SU-DHL-6 (cell line): ENCODE measurements at regions not wholly inside any gene's neighbourhood (a gene's known extent, or its start where the extent isn't known, plus 50 kb on each side); places are given as distances from the start of the nearest gene placed in this dataset.

Source experiments
- H2AFZ ChIP-seq: fragments of 200-600 bp; sonication (generic); 2 replicates; pipeline ENCODE4 v1.6.1; 2014; ENCODE audit warnings: low read depth, mild to moderate bottlenecking, moderate library complexity, mixed read lengths, antibody characterized with exemption, low read length; ENCODE audit not compliant: severe bottlenecking
- H3F3A ChIP-seq: fragments of 200-600 bp; shearing (Covaris generic); 2 replicates; pipeline ENCODE4 v1.6.0; 2016; ENCODE audit warnings: antibody characterized with exemption, mild to moderate bottlenecking; ENCODE audit not compliant: insufficient read depth
- H3K27ac ChIP-seq: fragments of 200-600 bp; sonication (generic); 2 replicates; pipeline ENCODE4 v1.5.1; 2016; ENCODE audit warnings: low read depth, mild to moderate bottlenecking, low read length, moderate library complexity, mixed read lengths
- H3K27me3 ChIP-seq: fragments of 200-600 bp; sonication (generic), shearing (Covaris generic); 2 replicates; pipeline ENCODE4 v1.6.0; 2014; ENCODE audit warnings: mild to moderate bottlenecking, low read length
- H3K36me3 ChIP-seq: fragments of 200-600 bp; sonication (generic); 2 replicates; pipeline ENCODE4 v1.6.1; 2014; ENCODE audit warnings: mild to moderate bottlenecking, low read length, mixed read lengths
- H3K4me2 ChIP-seq: fragments of 300-600, 200-600 bp; shearing (Covaris generic), sonication (generic); 2 replicates; pipeline ENCODE4 v1.6.0; 2014; ENCODE audit warnings: low read length, low read depth, mild to moderate bottlenecking; ENCODE audit not compliant: poor library complexity, severe bottlenecking
- H3K4me3 ChIP-seq: fragments of 200-600 bp; sonication (generic); 2 replicates; pipeline ENCODE4 v1.5.1; 2014; ENCODE audit warnings: antibody characterized with exemption, low read length, mild to moderate bottlenecking, mixed read lengths; ENCODE audit not compliant: insufficient read depth, poor library complexity, severe bottlenecking
- H3K79me2 ChIP-seq: fragments of 200-600 bp; sonication (generic); 2 replicates; pipeline ENCODE4 v1.6.1; 2014; ENCODE audit warnings: mild to moderate bottlenecking, low read length, moderate library complexity; ENCODE audit not compliant: insufficient read depth
- H3K9ac ChIP-seq: fragments of 200-600 bp; sonication (generic); 2 replicates; pipeline ENCODE4 v1.7.0; 2014; ENCODE audit warnings: mild to moderate bottlenecking, low read length
- H3K9me2 ChIP-seq: fragments of 200-600 bp; sonication (generic); replicated peaks from 2 replicates; pipeline ENCODE4 v1.6.1; 2014; ENCODE audit warnings: low read length; ENCODE audit not compliant: insufficient read depth
- H3K9me3 ChIP-seq: fragments of 200-600 bp; sonication (generic); 2 replicates; pipeline ENCODE4 v1.6.1; 2014; ENCODE audit warnings: low read length, mixed read lengths; ENCODE audit not compliant: insufficient read depth
- H4K20me1 ChIP-seq: fragments of 200-600 bp; sonication (generic); 2 replicates; pipeline ENCODE4 v1.6.1; 2014; ENCODE audit warnings: low read depth, mild to moderate bottlenecking, antibody characterized with exemption, low read length, moderate library complexity, mixed read lengths
- CTCF ChIP-seq: fragments of 200-600 bp; sonication (generic); IDR thresholded peaks from one replicate; pipeline ENCODE4 v1.5.1; 2017; ENCODE audit warnings: antibody characterized with exemption, mild to moderate bottlenecking, low read length, moderate library complexity; ENCODE audit not compliant: insufficient read depth, poor library complexity, severe bottlenecking
- EZH2phosphoT487 ChIP-seq: fragments of 200-600 bp; sonication (generic), shearing (Covaris generic); conservative IDR thresholded peaks from 2 replicates; pipeline ENCODE4 v1.6.1; 2018; ENCODE audit warnings: mild to moderate bottlenecking, antibody characterized with exemption, low read length, moderate library complexity, mixed read lengths

DNA sequence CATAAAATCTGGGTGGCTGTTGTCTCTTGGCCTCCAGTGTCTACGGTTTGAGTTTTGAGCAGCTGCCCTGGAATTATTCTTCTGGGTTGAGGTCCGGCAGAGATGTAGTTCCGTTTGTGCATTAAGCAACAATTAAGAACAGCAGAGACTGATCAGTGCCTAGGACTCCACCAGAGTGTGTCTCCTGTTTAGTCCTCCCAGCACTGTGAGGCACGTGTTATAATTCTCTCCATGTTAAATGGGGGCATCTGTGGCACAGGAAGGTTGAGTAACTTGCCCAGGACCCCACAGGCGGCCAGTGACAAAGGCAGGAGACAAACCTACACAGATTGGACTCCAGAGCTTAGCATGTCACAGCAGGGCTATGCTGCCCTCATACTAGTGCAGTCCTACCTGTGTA, 225.1 kb downstream of the CBLN1 start:
- H4K20me1 ChIP-seq: no peaks in the 10 kb centered on the region
- no peak overlapping the region for H2AFZ ChIP-seq
- H3K27ac ChIP-seq: no peak overlapping the region
- no peak overlapping the region for H3K4me2 ChIP-seq
- H3K27me3 ChIP-seq: no peaks in the 10 kb centered on the region
- no peaks in the 10 kb centered on the region for H3K36me3 ChIP-seq
- H3K79me2 ChIP-seq: no peaks in the 10 kb centered on the region
- no peak overlapping the region for H3K4me3 ChIP-seq
- no peaks in the 10 kb centered on the region for H3K9me2 ChIP-seq
- no peak overlapping the region for H3K9ac ChIP-seq
- H3F3A ChIP-seq: no peaks in the 10 kb centered on the region
- no peaks in the 10 kb centered on the region for H3K9me3 ChIP-seq
- no peak for TF ChIP-seq EZH2phosphoT487
- no peak for TF ChIP-seq CTCF

GRCh38 chr16:49055824-49056545, 225.7 kb downstream of the CBLN1 start:
- H4K20me1 ChIP-seq: no peaks in the 10 kb centered on the region
- H3K4me3 ChIP-seq: no peak overlapping the region
- no peak overlapping the region for H2AFZ ChIP-seq
- H3F3A ChIP-seq: no peaks in the 10 kb centered on the region
- no peak overlapping the region for H3K4me2 ChIP-seq
- H3K36me3 ChIP-seq: no peaks in the 10 kb centered on the region
- H3K9me2 ChIP-seq: no peaks in the 10 kb centered on the region
- TF ChIP-seq CTCF (no peak), EZH2phosphoT487 (no peak)
- H3K27me3 ChIP-seq: no peaks in the 10 kb centered on the region
- no peaks in the 10 kb centered on the region for H3K9me3 ChIP-seq
- no peaks in the 10 kb centered on the region for H3K79me2 ChIP-seq
- H3K9ac ChIP-seq: no peak overlapping the region
- H3K27ac ChIP-seq: no peak overlapping the region

- no peaks in the 10 kb centered on the region for H3K27me3 ChIP-seq
- H3K9me2 ChIP-seq: no peaks in the 10 kb centered on the region
- no peaks in the 10 kb centered on the region for H3K36me3 ChIP-seq
- H3K27ac ChIP-seq: no peak overlapping the region
- no peak overlapping the region for H2AFZ ChIP-seq
- H4K20me1 ChIP-seq: no peaks in the 10 kb centered on the region
- no peak overlapping the region for H3K4me2 ChIP-seq
- no peaks in the 10 kb centered on the region for H3F3A ChIP-seq
- H3K4me3 ChIP-seq: no peak overlapping the region
- no peak overlapping the region for H3K9ac ChIP-seq
- TF ChIP-seq EZH2phosphoT487 (no peak), CTCF (no peak)
- no peaks in the 10 kb centered on the region for H3K9me3 ChIP-seq
- H3K79me2 ChIP-seq: no peaks in the 10 kb centered on the region
Observed at GRCh38 chr16:49055291-49055690, 226.3 kb downstream of the CBLN1 start.
